HEK293 (cell line): ENCODE measurements at regions not wholly inside any gene's neighbourhood (a gene's known extent, or its start where the extent isn't known, plus 50 kb on each side); places are given as distances from the start of the nearest gene placed in this dataset.

Experiments
- INSM2 ChIP-seq: fragments of 450-650 bp; formaldehyde crosslinking; IDR thresholded peaks from 2 replicates; pipeline ENCODE4 v1.5.1; 2016; ENCODE audit warnings: missing biosample characterization, missing genetic modification characterization
- KLF7 ChIP-seq: fragments of 450-650 bp; formaldehyde crosslinking; IDR thresholded peaks from 2 replicates; pipeline ENCODE4 v1.5.1; 2016; ENCODE audit warnings: missing biosample characterization, missing genetic modification characterization, borderline replicate concordance
- MEIS1 ChIP-seq: sonication (generic); formaldehyde crosslinking; IDR thresholded peaks from 2 replicates; pipeline ENCODE4 v1.8.1; 2022; ENCODE audit warnings: missing genetic modification reagents, mild to moderate bottlenecking, borderline replicate concordance
- OSR2 ChIP-seq: fragments of 450-650 bp; formaldehyde crosslinking; IDR thresholded peaks from 2 replicates; pipeline ENCODE4 v1.5.1; 2016; ENCODE audit warnings: missing biosample characterization, missing genetic modification characterization
- RBAK ChIP-seq: fragments of 450-650 bp; formaldehyde crosslinking; IDR thresholded peaks from 2 replicates; pipeline ENCODE4 v1.5.1; 2016; ENCODE audit warnings: missing biosample characterization, missing genetic modification characterization
- SALL2 ChIP-seq: fragments of 450-650 bp; formaldehyde crosslinking; IDR thresholded peaks from 2 replicates; pipeline ENCODE4 v1.5.0; 2017; ENCODE audit warnings: missing biosample characterization, mild to moderate bottlenecking, missing genetic modification characterization, borderline replicate concordance
- SCRT1 ChIP-seq: fragments of 450-650 bp; formaldehyde crosslinking; IDR thresholded peaks from 2 replicates; pipeline ENCODE4 v1.5.1; 2016; ENCODE audit warnings: missing biosample characterization, missing genetic modification characterization, borderline replicate concordance
- SP3 ChIP-seq: fragments of 450-650 bp; formaldehyde crosslinking; IDR thresholded peaks from 2 replicates; pipeline ENCODE4 v1.5.1; 2016; ENCODE audit warnings: missing biosample characterization, missing genetic modification characterization
- ZBTB1 ChIP-seq: fragments of 450-650 bp; formaldehyde crosslinking; IDR thresholded peaks from 2 replicates; pipeline ENCODE4 v1.5.1; 2016; ENCODE audit warnings: missing biosample characterization, missing genetic modification characterization
- ZBTB11 ChIP-seq: fragments of 450-650 bp; formaldehyde crosslinking; conservative IDR thresholded peaks from 2 replicates; pipeline ENCODE4 v1.5.1; 2016; ENCODE audit warnings: low read depth, missing biosample characterization, missing genetic modification characterization
- ZBTB44 ChIP-seq: fragments of 450-650 bp; IDR thresholded peaks from 2 replicates; pipeline ENCODE4 v1.5.1; 2018; ENCODE audit warnings: missing biosample characterization, mild to moderate bottlenecking, missing genetic modification characterization
- ZNF140 ChIP-seq: fragments of 450-650 bp; formaldehyde crosslinking; IDR thresholded peaks from 2 replicates; pipeline ENCODE4 v1.5.1; 2016; ENCODE audit warnings: missing biosample characterization, missing genetic modification characterization
- ZNF146 ChIP-seq: fragments of 450-650 bp; formaldehyde crosslinking; IDR thresholded peaks from 2 replicates; pipeline ENCODE4 v1.5.1; 2016; ENCODE audit warnings: missing biosample characterization, missing genetic modification characterization
- ZNF155 ChIP-seq: fragments of 450-650 bp; formaldehyde crosslinking; IDR thresholded peaks from 2 replicates; pipeline ENCODE4 v1.5.1; 2016; ENCODE audit warnings: missing biosample characterization, missing genetic modification characterization
- ZNF175 ChIP-seq: fragments of 450-650 bp; formaldehyde crosslinking; IDR thresholded peaks from 2 replicates; pipeline ENCODE4 v1.5.1; 2016; ENCODE audit warnings: missing biosample characterization, missing genetic modification characterization
- ZNF248 ChIP-seq: fragments of 450-650 bp; formaldehyde crosslinking; IDR thresholded peaks from 2 replicates; pipeline ENCODE4 v1.5.1; 2017; ENCODE audit warnings: missing biosample characterization, missing genetic modification characterization
- ZNF280C ChIP-seq: fragments of 450-650 bp; formaldehyde crosslinking; IDR thresholded peaks from 2 replicates; pipeline ENCODE4 v1.5.1; 2016; ENCODE audit warnings: missing biosample characterization, missing genetic modification characterization
- ZNF391 ChIP-seq: fragments of 450-650 bp; formaldehyde crosslinking; IDR thresholded peaks from 2 replicates; pipeline ENCODE4 v1.5.1; 2016; ENCODE audit warnings: low read depth, missing biosample characterization, missing genetic modification characterization, borderline replicate concordance
- ZNF548 ChIP-seq: fragments of 450-650 bp; formaldehyde crosslinking; IDR thresholded peaks from 2 replicates; pipeline ENCODE4 v1.5.1; 2016; ENCODE audit warnings: missing biosample characterization, missing genetic modification characterization
- ZNF621 ChIP-seq: fragments of 450-650 bp; formaldehyde crosslinking; IDR thresholded peaks from 2 replicates; pipeline ENCODE4 v1.5.1; 2017; ENCODE audit warnings: missing biosample characterization, missing genetic modification characterization
- ZNF785 ChIP-seq: fragments of 450-650 bp; formaldehyde crosslinking; IDR thresholded peaks from 2 replicates; pipeline ENCODE4 v1.5.1; 2016; ENCODE audit warnings: missing biosample characterization, missing genetic modification characterization
- ZNF843 ChIP-seq: fragments of 450-650 bp; formaldehyde crosslinking; IDR thresholded peaks from 2 replicates; pipeline ENCODE4 v1.5.1; 2016; ENCODE audit warnings: missing biosample characterization, missing genetic modification characterization
- TF ChIP-seq, protein P1 (sequence below): fragments of 450-650 bp; formaldehyde crosslinking; IDR thresholded peaks from 2 replicates; pipeline ENCODE4 v1.5.1; 2016; ENCODE audit warnings: missing biosample characterization, missing genetic modification characterization

- TF ChIP-seq, protein P1, sequence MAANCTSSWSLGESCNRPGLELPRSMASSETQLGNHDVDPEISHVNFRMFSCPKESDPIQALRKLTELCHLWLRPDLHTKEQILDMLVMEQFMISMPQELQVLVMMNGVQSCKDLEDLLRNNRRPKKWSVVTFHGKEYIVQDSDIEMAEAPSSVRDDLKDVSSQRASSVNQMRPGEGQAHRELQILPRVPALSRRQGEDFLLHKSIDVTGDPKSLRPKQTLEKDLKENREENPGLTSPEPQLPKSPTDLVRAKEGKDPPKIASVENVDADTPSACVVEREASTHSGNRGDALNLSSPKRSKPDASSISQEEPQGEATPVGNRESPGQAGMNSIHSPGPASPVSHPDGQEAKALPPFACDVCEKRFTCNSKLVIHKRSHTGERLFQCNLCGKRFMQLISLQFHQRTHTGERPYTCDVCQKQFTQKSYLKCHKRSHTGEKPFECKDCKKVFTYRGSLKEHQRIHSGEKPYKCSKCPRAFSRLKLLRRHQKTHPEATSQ (tag by site-specific recombination), result peak; percentile 66; the same call in 1 of the 2 replicates
- TF ChIP-seq KLF7 (tag by site-specific recombination) (no peak), ZNF146 (tag by site-specific recombination) (no peak), ZNF621 (tag by site-specific recombination) (no peak), ZNF548 (tag by site-specific recombination) (no peak), ZBTB11 (tag by site-specific recombination) (no peak), SP3 (0 out of 2 replicates have a peak, but pooled peaks have one; percentile 25), ZNF248 (tag by site-specific recombination) (no peak), OSR2 (tag by site-specific recombination) (peak; percentile 95), ZNF155 (tag by site-specific recombination) (no peak), ZNF175 (tag by site-specific recombination) (no peak), ZNF391 (tag by site-specific recombination) (0 out of 2 replicates have a peak, but pooled peaks have one; percentile 68), ZNF280C (tag by site-specific recombination) (no peak), SALL2 (no peak), RBAK (no peak), ZBTB1 (tag by site-specific recombination) (no peak), ZNF140 (tag by site-specific recombination) (no peak), SCRT1 (tag by site-specific recombination) (no peak), INSM2 (tag by site-specific recombination) (peak; percentile 77), MEIS1 (CRISPR knock-in tag) (no peak), ZBTB44 (no peak), ZNF785 (tag by site-specific recombination) (no peak), ZNF843 (tag by site-specific recombination) (no peak)
These were observed 73.3 kb upstream of the PAXBP1 start (continued) for GRCh38 chr21:32844653-32845436.
